OCI-LY7 (cell line): ENCODE measurements at regions not wholly inside any gene's neighbourhood (a gene's known extent, or its start where the extent isn't known, plus 50 kb on each side); places are given as distances from the start of the nearest gene placed in this dataset.

Source experiments
- CTCF ChIP-seq: fragments of 200-600 bp; sonication (generic); conservative IDR thresholded peaks from 2 replicates; pipeline ENCODE4 v1.5.1; 2014; ENCODE audit warnings: mild to moderate bottlenecking, antibody characterized with exemption, low read length, moderate library complexity, mixed read lengths
- EZH2phosphoT487 ChIP-seq: fragments of 200-600 bp; sonication (generic); IDR thresholded peaks from 2 replicates; pipeline ENCODE4 v1.6.1; 2018; ENCODE audit warnings: low read depth, borderline replicate concordance, mild to moderate bottlenecking, mixed run types, antibody characterized with exemption, low read length, moderate library complexity, mixed read lengths

GRCh38 chr11:90496722-90497121 is 273.9 kb upstream of the CHORDC1 start:
- TF ChIP-seq CTCF (no peak), EZH2phosphoT487 (no peak)
